Subcutaneous abdominal adipose tissue (tissue), 5 donors: ENCODE measurements at regions not wholly inside any gene's neighbourhood (a gene's known extent, or its start where the extent isn't known, plus 50 kb on each side); places are given as distances from the start of the nearest gene placed in this dataset.

Experiments
- H3K27ac ChIP-seq: one replicate; pipeline ENCODE4 v1.7.0; 2013; ENCODE audit warnings: low read depth, mild to moderate bottlenecking, inconsistent platforms, low read length, moderate library complexity
- H3K27me3 ChIP-seq, 5 donors: one replicate each; pipeline ENCODE4 v1.7.0; 2013; ENCODE audit warnings: low read length in 5 of 5, inconsistent platforms in 1 of 5; ENCODE audit not compliant: control insufficient read depth in 5 of 5, insufficient read depth in 4 of 5
- H3K36me3 ChIP-seq, 5 donors: one replicate each; pipeline ENCODE4 v1.7.0; 2013; ENCODE audit warnings: low read length in 5 of 5; ENCODE audit not compliant: control insufficient read depth in 5 of 5, insufficient read depth in 5 of 5
- H3K4me1 ChIP-seq, 5 donors: one replicate each; pipeline ENCODE4 v1.7.0; 2013; ENCODE audit warnings: low read length in 5 of 5, mild to moderate bottlenecking in 3 of 5, moderate library complexity in 1 of 5; ENCODE audit not compliant: control insufficient read depth in 5 of 5, insufficient read depth in 5 of 5
- H3K4me3 ChIP-seq, 5 donors: one replicate each; pipeline ENCODE4 v1.7.0; 2013; ENCODE audit warnings: low read length in 5 of 5, low read depth in 1 of 5
- H3K9ac ChIP-seq, 5 donors: one replicate each; pipeline ENCODE4 v1.7.0; 2013; ENCODE audit warnings: low read length in 5 of 5, mild to moderate bottlenecking in 4 of 5, moderate library complexity in 3 of 5
- H3K9me3 ChIP-seq, 5 donors: one replicate each; pipeline ENCODE4 v1.7.0; 2013; ENCODE audit warnings: low read length in 5 of 5; ENCODE audit not compliant: control insufficient read depth in 5 of 5
- donor health status: healthy.
- donor health status: healthy.
- donor health status: healthy.
- donor health status: healthy.
- donor health status: healthy.

GRCh38 chr4:30922625-30923024, 202.5 kb downstream of the PCDH7 start:
- Histone ChIP-seq H3K27me3 (no peaks in the 10 kb centered on the region), H3K4me3 (no peak overlapping the region)

DNA sequence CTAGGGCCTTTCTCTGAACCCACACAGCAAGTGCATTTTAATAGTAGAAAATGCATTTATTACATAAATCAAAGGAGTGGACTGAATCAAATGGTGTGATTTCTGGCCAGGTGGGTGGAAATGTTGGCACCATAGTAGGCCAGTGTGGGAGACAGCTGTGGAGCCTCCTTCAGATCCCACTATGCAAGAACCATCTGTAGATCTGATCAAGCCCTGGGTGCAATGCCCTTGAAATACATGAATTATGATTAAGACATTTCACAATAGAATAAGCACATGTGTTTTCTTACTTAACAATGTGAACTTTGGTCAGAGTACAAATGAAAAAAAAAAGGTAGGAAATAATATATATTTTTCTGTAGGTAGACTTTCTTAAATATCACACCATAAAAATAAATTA, 204.3 kb downstream of the PCDH7 start:
- no peaks in the 10 kb centered on the region for H3K27me3 ChIP-seq

More at GRCh38 chr4:30922625-30923024, 202.5 kb downstream of the PCDH7 start:
- Histone ChIP-seq H3K4me1 (no peaks in the 10 kb centered on the region), H3K27ac (no peak overlapping the region), H3K9ac (no peak overlapping the region), H3K9me3 (no peaks in the 10 kb centered on the region), H3K36me3 (no peaks in the 10 kb centered on the region)

GRCh38 chr4:30929649-30930048, 209.5 kb downstream of the PCDH7 start:
- H3K9ac ChIP-seq: no peak overlapping the region

More for the DNA sequence above, 204.3 kb downstream of the PCDH7 start:
- Histone ChIP-seq H3K36me3 (no peaks in the 10 kb centered on the region), H3K9ac (no peak overlapping the region), H3K4me3 (no peak overlapping the region), H3K27ac (no peak overlapping the region), H3K9me3 (no peaks in the 10 kb centered on the region), H3K4me1 (no peaks in the 10 kb centered on the region)

DNA sequence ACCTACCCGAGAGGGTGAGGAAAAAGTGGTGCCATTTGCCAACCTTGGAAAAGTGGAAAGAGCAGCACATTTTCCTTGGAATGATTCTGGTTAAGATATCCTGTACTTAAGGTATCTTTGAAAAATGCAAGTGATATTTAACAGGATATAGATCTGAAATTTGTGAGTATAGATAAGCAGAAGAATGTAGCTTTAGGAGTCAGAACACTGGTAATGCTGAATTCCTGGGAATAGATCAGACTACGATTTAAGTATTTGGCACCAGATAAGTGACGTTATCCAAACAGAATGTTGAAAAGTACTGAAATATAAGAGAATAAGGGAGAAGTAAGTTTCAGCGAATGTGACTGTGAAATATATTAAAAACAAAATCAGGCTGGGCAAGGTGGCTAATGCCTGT, 210.1 kb downstream of the PCDH7 start:
- Histone ChIP-seq H3K4me3 (no peak overlapping the region), H3K36me3 (no peaks in the 10 kb centered on the region), H3K9ac (no peak overlapping the region), H3K27ac (no peak overlapping the region), H3K9me3 (no peaks in the 10 kb centered on the region), H3K4me1 (no peaks in the 10 kb centered on the region), H3K27me3 (no peaks in the 10 kb centered on the region)

More at GRCh38 chr4:30929649-30930048, 209.5 kb downstream of the PCDH7 start:
- H3K4me3 ChIP-seq: no peak overlapping the region
- H3K27me3 ChIP-seq: no peaks in the 10 kb centered on the region
- H3K9me3 ChIP-seq: no peaks in the 10 kb centered on the region
- H3K27ac ChIP-seq: no peak overlapping the region
- H3K4me1 ChIP-seq: no peaks in the 10 kb centered on the region
- no peaks in the 10 kb centered on the region for H3K36me3 ChIP-seq

GRCh38 chr4:30932581-30932980, 212.4 kb downstream of the PCDH7 start:
- Histone ChIP-seq H3K4me3 (no peak overlapping the region), H3K9ac (no peak overlapping the region), H3K27me3 (no peaks in the 10 kb centered on the region), H3K27ac (no peak overlapping the region), H3K4me1 (no peaks in the 10 kb centered on the region), H3K36me3 (no peaks in the 10 kb centered on the region), H3K9me3 (no peaks in the 10 kb centered on the region)

DNA sequence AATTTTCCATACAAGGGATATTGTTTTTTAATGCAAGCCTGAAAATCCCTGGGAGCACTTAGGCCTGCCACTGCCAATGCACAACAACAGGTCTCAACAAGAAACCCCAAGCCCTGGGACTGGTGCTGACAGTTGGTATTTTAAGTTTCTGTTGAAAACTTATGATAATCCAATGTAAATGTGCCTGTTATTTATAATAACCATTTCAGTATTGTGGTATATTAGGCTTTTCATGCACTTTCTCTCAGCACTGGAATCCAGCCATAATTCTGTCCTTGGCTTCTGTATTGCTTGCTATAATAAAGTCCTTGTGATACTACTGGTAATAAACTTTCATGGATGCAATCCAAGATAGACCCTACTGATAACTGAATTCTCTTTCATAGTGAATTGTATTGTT, 218.9 kb downstream of the PCDH7 start:
- H3K4me3 ChIP-seq: no peak overlapping the region
- no peak overlapping the region for H3K27ac ChIP-seq
- H3K9ac ChIP-seq: no peak overlapping the region
- no peaks in the 10 kb centered on the region for H3K27me3 ChIP-seq
- H3K9me3 ChIP-seq: no peaks in the 10 kb centered on the region
- no peaks in the 10 kb centered on the region for H3K36me3 ChIP-seq
- H3K4me1 ChIP-seq: no peaks in the 10 kb centered on the region

DNA sequence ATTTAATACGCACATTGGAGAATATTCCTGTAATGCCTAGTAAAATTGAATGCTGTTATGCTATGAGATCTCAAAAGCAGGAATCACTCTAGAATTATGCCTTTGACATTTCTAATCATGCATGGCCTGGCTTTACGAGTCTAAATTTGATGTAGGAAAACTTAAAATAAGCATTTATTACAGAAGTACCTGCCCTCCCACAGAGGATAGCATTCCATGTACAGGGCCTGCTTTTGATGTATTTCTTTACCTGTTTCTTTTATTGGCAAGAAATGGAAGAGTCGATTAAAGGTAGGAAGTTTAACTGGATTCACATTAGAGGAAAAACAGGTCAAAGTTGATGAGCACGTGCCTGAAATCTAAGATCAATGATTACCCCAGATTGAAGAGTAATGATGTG, 219.5 kb downstream of the PCDH7 start:
- no peaks in the 10 kb centered on the region for H3K27me3 ChIP-seq
- H3K36me3 ChIP-seq: no peaks in the 10 kb centered on the region
- H3K4me3 ChIP-seq: no peak overlapping the region
- no peak overlapping the region for H3K9ac ChIP-seq
- H3K9me3 ChIP-seq: no peaks in the 10 kb centered on the region
- no peaks in the 10 kb centered on the region for H3K4me1 ChIP-seq
- no peak overlapping the region for H3K27ac ChIP-seq

GRCh38 chr4:30941641-30942040, 221.5 kb downstream of the PCDH7 start:
- no peaks in the 10 kb centered on the region for H3K27me3 ChIP-seq
- H3K9ac ChIP-seq: no peak overlapping the region
- H3K9me3 ChIP-seq: no peaks in the 10 kb centered on the region
- no peak overlapping the region for H3K27ac ChIP-seq
- H3K4me3 ChIP-seq: no peak overlapping the region
- no peaks in the 10 kb centered on the region for H3K36me3 ChIP-seq
- H3K4me1 ChIP-seq: no peaks in the 10 kb centered on the region

- H3K36me3 ChIP-seq: no peaks in the 10 kb centered on the region
- no peak overlapping the region for H3K4me3 ChIP-seq
- no peaks in the 10 kb centered on the region for H3K27me3 ChIP-seq
- H3K27ac ChIP-seq: no peak overlapping the region
- no peaks in the 10 kb centered on the region for H3K9me3 ChIP-seq
- H3K9ac ChIP-seq: no peak overlapping the region
- H3K4me1 ChIP-seq: no peaks in the 10 kb centered on the region
Observed at GRCh38 chr4:30943356-30943755, 223.2 kb downstream of the PCDH7 start.

GRCh38 chr4:30945586-30945985, 225.4 kb downstream of the PCDH7 start:
- H3K27ac ChIP-seq: no peak overlapping the region
- no peaks in the 10 kb centered on the region for H3K36me3 ChIP-seq
- H3K9me3 ChIP-seq: no peaks in the 10 kb centered on the region
- no peaks in the 10 kb centered on the region for H3K27me3 ChIP-seq
- H3K4me3 ChIP-seq: no peak overlapping the region
- H3K4me1 ChIP-seq: no peaks in the 10 kb centered on the region
- no peak overlapping the region for H3K9ac ChIP-seq

DNA sequence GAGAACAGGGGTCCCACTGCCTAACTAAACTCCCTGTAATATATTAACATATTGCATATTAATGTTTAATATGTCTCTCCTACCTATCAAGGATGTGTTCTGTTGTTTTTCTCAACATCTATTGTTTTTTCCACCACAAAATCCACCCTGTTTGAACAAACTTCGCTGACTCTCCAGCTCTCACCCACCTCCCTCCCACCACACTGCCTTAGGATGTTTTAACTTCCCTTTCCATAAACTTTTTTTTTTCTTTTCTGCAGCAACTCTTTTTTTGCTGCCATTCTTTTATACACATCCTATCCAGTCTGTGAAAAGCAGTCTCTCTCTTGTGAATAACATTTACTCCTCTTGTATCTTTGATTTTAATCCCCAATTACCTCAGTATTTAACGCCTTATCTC, 226.1 kb downstream of the PCDH7 start:
- Histone ChIP-seq H3K4me1 (no peaks in the 10 kb centered on the region), H3K4me3 (no peak overlapping the region), H3K9me3 (no peaks in the 10 kb centered on the region), H3K27me3 (no peaks in the 10 kb centered on the region), H3K36me3 (no peaks in the 10 kb centered on the region), H3K9ac (no peak overlapping the region), H3K27ac (no peak overlapping the region)
